ENCODE measurements at regions not wholly inside any gene's neighbourhood (a gene's known extent, or its start where the extent isn't known, plus 50 kb on each side); places are given as distances from the start of the nearest gene placed in this dataset.

GRCh38 chr3:95338446-95338845 is 1275.6 kb downstream of the NSUN3 start:
- TF ChIP-seq EZH2 (IDR thresholded peaks at IDR 0.05; ENCODE audit: borderline replicate concordance, low read length) (no peak), CTCF (conservative IDR thresholded peaks at IDR 0.05 in 1 of 2, IDR thresholded peaks at IDR 0.05 in 1 of 2; ENCODE audit: extremely low read depth in 1 of 2, insufficient read depth in 1 of 2, low read depth in 1 of 2, low read length in 2 of 2) (no peak)

All from mammary epithelial cell (primary cell).